ENCODE measurements at regions not wholly inside any gene's neighbourhood (a gene's known extent, or its start where the extent isn't known, plus 50 kb on each side); places are given as distances from the start of the nearest gene placed in this dataset.

- TF ChIP-seq, protein P1, sequence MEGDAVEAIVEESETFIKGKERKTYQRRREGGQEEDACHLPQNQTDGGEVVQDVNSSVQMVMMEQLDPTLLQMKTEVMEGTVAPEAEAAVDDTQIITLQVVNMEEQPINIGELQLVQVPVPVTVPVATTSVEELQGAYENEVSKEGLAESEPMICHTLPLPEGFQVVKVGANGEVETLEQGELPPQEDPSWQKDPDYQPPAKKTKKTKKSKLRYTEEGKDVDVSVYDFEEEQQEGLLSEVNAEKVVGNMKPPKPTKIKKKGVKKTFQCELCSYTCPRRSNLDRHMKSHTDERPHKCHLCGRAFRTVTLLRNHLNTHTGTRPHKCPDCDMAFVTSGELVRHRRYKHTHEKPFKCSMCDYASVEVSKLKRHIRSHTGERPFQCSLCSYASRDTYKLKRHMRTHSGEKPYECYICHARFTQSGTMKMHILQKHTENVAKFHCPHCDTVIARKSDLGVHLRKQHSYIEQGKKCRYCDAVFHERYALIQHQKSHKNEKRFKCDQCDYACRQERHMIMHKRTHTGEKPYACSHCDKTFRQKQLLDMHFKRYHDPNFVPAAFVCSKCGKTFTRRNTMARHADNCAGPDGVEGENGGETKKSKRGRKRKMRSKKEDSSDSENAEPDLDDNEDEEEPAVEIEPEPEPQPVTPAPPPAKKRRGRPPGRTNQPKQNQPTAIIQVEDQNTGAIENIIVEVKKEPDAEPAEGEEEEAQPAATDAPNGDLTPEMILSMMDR (IDR thresholded peaks at IDR 0.05) = no peak
- no peak for TF ChIP-seq POLR2A (IDR thresholded peaks at IDR 0.05)
Measured at GRCh38 chr6:97867177-97867576, 584.2 kb upstream of the MMS22L start.

Measured in testis (tissue), 2 donors.